Hepatocyte (in vitro differentiated cells): ENCODE measurements at regions not wholly inside any gene's neighbourhood (a gene's known extent, or its start where the extent isn't known, plus 50 kb on each side); places are given as distances from the start of the nearest gene placed in this dataset.

Source experiments
- EZH2 ChIP-seq: fragments of 200-600 bp; sonication (generic); IDR thresholded peaks from 2 replicates; pipeline ENCODE4 v1.6.1; 2016; ENCODE audit warnings: antibody characterized with exemption, mild to moderate bottlenecking, borderline replicate concordance
- EZH2phosphoT487 ChIP-seq: fragments of 200-600 bp; sonication (generic); IDR thresholded peaks from one replicate; pipeline ENCODE4 v1.6.1; 2018; ENCODE audit warnings: antibody characterized with exemption, mild to moderate bottlenecking, low read depth, moderate library complexity; ENCODE audit not compliant: unreplicated experiment, severe bottlenecking
- TF ChIP-seq, protein P1 (sequence below): fragments of 200-600 bp; sonication (generic); IDR thresholded peaks from 2 replicates; pipeline ENCODE4 v1.5.1; 2016; ENCODE audit warnings: antibody characterized with exemption, mild to moderate bottlenecking; ENCODE audit not compliant: poor library complexity

DNA sequence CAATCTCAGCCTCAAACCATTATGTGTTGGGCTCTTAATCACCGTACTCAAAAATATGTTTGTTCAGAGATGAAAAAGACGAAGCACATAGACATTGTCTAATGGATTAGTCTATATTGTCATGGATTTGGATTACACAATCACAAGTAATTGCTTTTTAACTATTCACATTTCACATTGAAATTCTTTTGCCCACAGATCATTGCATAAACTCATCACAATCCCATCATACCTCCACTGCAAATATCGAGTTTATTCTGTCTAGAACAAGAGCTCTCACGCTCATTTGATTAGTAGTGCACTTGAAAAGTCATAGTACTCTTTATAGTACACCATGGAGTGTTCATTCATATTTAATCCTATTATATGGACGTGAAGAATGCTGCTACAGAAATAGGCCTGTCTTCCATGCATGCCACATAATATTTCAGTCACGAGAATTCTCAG, 97.9 kb upstream of the SOX11 start:
- TF ChIP-seq, protein P1, sequence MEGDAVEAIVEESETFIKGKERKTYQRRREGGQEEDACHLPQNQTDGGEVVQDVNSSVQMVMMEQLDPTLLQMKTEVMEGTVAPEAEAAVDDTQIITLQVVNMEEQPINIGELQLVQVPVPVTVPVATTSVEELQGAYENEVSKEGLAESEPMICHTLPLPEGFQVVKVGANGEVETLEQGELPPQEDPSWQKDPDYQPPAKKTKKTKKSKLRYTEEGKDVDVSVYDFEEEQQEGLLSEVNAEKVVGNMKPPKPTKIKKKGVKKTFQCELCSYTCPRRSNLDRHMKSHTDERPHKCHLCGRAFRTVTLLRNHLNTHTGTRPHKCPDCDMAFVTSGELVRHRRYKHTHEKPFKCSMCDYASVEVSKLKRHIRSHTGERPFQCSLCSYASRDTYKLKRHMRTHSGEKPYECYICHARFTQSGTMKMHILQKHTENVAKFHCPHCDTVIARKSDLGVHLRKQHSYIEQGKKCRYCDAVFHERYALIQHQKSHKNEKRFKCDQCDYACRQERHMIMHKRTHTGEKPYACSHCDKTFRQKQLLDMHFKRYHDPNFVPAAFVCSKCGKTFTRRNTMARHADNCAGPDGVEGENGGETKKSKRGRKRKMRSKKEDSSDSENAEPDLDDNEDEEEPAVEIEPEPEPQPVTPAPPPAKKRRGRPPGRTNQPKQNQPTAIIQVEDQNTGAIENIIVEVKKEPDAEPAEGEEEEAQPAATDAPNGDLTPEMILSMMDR, result no peak
- TF ChIP-seq EZH2phosphoT487 (no peak), EZH2 (no peak)
